Esophagus (tissue), 2 donors: ENCODE measurements at regions not wholly inside any gene's neighbourhood (a gene's known extent, or its start where the extent isn't known, plus 50 kb on each side); places are given as distances from the start of the nearest gene placed in this dataset.

Source experiments
- H3K27ac ChIP-seq, 2 donors: one replicate each; pipeline ENCODE4 v1.5.1; 2013; ENCODE audit warnings: low read depth in 2 of 2, mild to moderate bottlenecking in 2 of 2, inconsistent platforms in 1 of 2, low read length in 1 of 2, moderate library complexity in 1 of 2
- H3K27me3 ChIP-seq, 2 donors: one replicate each; pipeline ENCODE4 v1.6.1; 2013; ENCODE audit warnings: low read length in 2 of 2, control low read depth in 1 of 2, mild to moderate bottlenecking in 1 of 2; ENCODE audit not compliant: insufficient read depth in 2 of 2, control insufficient read depth in 1 of 2
- H3K36me3 ChIP-seq, 2 donors: one replicate each; pipeline ENCODE4 v1.6.1; 2013; ENCODE audit warnings: low read length in 1 of 2; ENCODE audit not compliant: control insufficient read depth in 2 of 2, insufficient read depth in 2 of 2
- H3K4me1 ChIP-seq, 2 donors: one replicate each; pipeline ENCODE4 v1.6.1; 2013; ENCODE audit warnings: low read length in 1 of 2; ENCODE audit not compliant: control insufficient read depth in 2 of 2, insufficient read depth in 2 of 2
- H3K4me3 ChIP-seq, 2 donors: one replicate each; pipeline ENCODE4 v1.5.1; 2013; ENCODE audit warnings: low read length in 2 of 2, mild to moderate bottlenecking in 2 of 2, low read depth in 1 of 2, moderate library complexity in 1 of 2
- H3K9me3 ChIP-seq, 2 donors: one replicate each; pipeline ENCODE4 v1.6.1; 2013; ENCODE audit warnings: mild to moderate bottlenecking in 2 of 2, low read depth in 1 of 2, low read length in 1 of 2, moderate library complexity in 1 of 2; ENCODE audit not compliant: control insufficient read depth in 2 of 2, insufficient read depth in 1 of 2
- WGBS, 2 donors: extraction: QIAGEN DNeasy Blood & Tissue Kit; methylation state at CpG; one replicate each; pipeline ENCODE4 v1.1.7; 2013; 5-methylcytosine and 5-hydroxymethylcytosine counted together
- donor health status: healthy with polysubstance abuse.
- donor health status: Bipolar disorder and iron deficiency.

GRCh38 chr13:79710376-79710775 is 229.4 kb downstream of the NDFIP2 start:
- Histone ChIP-seq H3K36me3 (no peaks in the 10 kb centered on the region), H3K4me3 (no peak overlapping the region), H3K27me3 (no peaks in the 10 kb centered on the region), H3K9me3 (no peaks in the 10 kb centered on the region), H3K4me1 (no peaks in the 10 kb centered on the region), H3K27ac (no peak overlapping the region)
- WGBS, 2 donors = 42 to 61% methylated on average over 1 of the region's 1 CpG

DNA sequence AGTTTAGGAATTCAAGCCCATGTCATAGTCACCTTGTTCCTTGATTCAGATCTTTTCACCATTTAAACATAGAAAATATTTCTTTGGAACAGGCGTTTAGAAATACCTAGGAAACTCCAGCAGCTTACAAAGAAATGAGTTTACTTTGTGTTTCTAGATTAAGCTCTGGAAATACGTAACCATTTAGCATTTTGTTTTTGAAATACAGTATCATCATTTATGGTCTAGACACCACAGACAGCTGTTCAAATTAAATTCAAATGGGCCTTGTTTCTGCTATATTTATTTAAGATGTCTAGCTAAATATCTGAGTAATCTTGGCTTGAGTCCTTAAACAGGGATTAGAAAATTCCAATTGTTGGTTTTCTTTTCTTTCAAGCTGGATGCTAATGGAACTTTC is 228.5 kb downstream of the NDFIP2 start:
- H3K27ac ChIP-seq = no peak overlapping the region
- H3K36me3 ChIP-seq = no peaks in the 10 kb centered on the region
- H3K9me3 ChIP-seq = no peaks in the 10 kb centered on the region
- H3K27me3 ChIP-seq = no peaks in the 10 kb centered on the region
- no peaks in the 10 kb centered on the region for H3K4me1 ChIP-seq
- no peak overlapping the region for H3K4me3 ChIP-seq
- 36 to 58% methylated on average over 2 of the region's 2 CpGs for whole genome bisulfite sequencing, 2 donors

DNA sequence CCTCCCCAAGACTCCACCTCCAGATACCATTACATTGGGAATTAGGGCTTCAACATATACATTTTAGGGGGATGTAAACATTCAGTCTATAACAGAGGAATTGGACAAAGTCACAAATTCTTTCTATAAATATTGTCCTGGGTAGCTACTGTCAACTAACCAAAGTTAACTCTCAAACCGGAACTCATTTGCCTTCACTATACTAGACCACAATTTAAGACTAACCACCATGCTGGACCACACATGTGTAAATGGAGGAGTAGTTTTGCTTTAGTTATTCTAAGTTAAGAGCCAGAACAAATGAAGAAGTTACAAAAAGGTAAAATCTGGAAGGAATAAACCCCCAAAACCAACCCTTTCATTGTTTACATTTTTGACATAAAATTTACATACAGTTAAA is 222.8 kb downstream of the NDFIP2 start:
- no peaks in the 10 kb centered on the region for H3K9me3 ChIP-seq
- no peaks in the 10 kb centered on the region for H3K36me3 ChIP-seq
- no peak overlapping the region for H3K4me3 ChIP-seq
- H3K27ac ChIP-seq = no peak overlapping the region
- no peaks in the 10 kb centered on the region for H3K4me1 ChIP-seq
- no peaks in the 10 kb centered on the region for H3K27me3 ChIP-seq
- 93 to 98% methylated on average over 1 of the region's 1 CpG for WGBS, 2 donors

DNA sequence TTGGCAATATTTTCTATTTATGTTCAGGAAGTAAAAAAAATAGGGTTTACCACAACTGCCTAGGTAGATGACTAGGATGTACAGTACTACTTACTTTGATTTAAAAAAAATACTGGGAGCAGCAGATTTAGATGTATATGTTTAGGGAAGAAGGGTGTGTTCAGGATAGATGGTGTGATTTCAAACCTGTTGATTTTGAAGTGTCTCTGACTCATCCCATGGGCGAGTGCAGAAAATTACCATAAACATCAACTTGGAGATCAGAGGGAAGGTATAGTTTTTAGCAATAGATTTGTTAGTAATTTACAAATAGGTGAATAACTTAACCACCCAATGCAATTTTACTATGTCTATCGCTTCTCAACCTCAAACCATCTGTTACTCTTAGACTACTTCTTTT is 214.8 kb downstream of the NDFIP2 start:
- Histone ChIP-seq H3K36me3 (no peaks in the 10 kb centered on the region), H3K9me3 (no peaks in the 10 kb centered on the region), H3K4me3 (no peak overlapping the region), H3K4me1 (no peaks in the 10 kb centered on the region), H3K27me3 (no peaks in the 10 kb centered on the region), H3K27ac (no peak overlapping the region)
- 73 to 86% methylated on average over 2 of the region's 2 CpGs for whole genome bisulfite sequencing, 2 donors

GRCh38 chr13:79692846-79693245 is 211.9 kb downstream of the NDFIP2 start:
- Histone ChIP-seq H3K27ac (no peak overlapping the region), H3K9me3 (no peaks in the 10 kb centered on the region), H3K4me1 (no peaks in the 10 kb centered on the region), H3K27me3 (no peaks in the 10 kb centered on the region), H3K4me3 (no peak overlapping the region), H3K36me3 (no peaks in the 10 kb centered on the region)
- WGBS, 2 donors = 76 to 79% methylated on average over 1 of the region's 1 CpG

DNA sequence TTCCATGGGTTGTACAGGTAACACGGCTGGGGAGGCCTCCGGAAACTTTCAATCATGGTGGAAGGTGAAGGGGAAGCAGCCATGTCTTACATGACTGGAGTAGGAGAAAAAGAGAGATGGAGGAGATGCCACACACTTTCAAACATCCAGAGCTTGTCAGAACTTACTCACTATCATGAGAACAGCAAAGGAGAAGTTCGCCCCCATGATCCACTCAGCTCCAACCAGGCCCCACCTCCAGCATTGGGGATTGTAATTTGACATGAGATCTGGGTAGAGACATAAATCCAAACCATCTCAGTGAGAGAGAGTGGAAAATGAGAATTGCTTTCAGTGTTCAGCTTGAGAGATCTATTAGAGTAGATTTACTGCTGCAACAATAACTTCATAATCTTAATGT is 210.9 kb downstream of the NDFIP2 start:
- Histone ChIP-seq H3K27ac (no peak overlapping the region), H3K36me3 (no peaks in the 10 kb centered on the region), H3K9me3 (no peaks in the 10 kb centered on the region), H3K4me1 (no peaks in the 10 kb centered on the region), H3K27me3 (no peaks in the 10 kb centered on the region), H3K4me3 (no peak overlapping the region)
- 91 to 100% methylated on average over 3 of the region's 3 CpGs for WGBS, 2 donors

GRCh38 chr13:79688741-79689140 is 207.8 kb downstream of the NDFIP2 start:
- Histone ChIP-seq H3K27me3 (no peaks in the 10 kb centered on the region), H3K4me3 (no peak overlapping the region), H3K9me3 (no peaks in the 10 kb centered on the region), H3K36me3 (no peaks in the 10 kb centered on the region), H3K4me1 (no peaks in the 10 kb centered on the region), H3K27ac (no peak overlapping the region)
- WGBS, 2 donors = 87 to 91% methylated on average over 5 of the region's 5 CpGs

- Histone ChIP-seq H3K27me3 (no peaks in the 10 kb centered on the region), H3K4me1 (no peaks in the 10 kb centered on the region), H3K36me3 (no peaks in the 10 kb centered on the region), H3K9me3 (no peaks in the 10 kb centered on the region), H3K4me3 (no peak overlapping the region), H3K27ac (no peak overlapping the region)
- 75% methylated on average over 6 of the region's 6 CpGs for WGBS, 2 donors
These were observed 205.5 kb downstream of the NDFIP2 start for GRCh38 chr13:79686441-79686840.

DNA sequence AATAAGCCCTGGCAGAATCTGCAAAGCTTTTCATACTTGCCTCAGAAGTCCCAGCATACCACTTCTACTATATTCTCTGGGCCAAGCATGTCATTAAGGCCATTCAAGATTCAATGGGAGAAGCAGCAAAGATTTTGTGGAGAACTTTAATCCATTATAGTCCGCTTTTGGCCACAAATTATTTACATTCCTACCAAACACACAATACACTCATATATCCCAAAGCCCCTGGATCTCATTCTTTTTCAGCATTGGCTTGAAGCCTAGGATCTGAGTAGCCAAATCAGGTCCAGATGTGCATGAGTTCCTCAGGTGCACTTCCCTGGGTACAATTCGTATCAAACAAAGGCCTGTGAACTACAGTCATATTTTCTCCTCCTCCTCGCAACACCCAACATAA is 203.4 kb downstream of the NDFIP2 start:
- H3K4me1 ChIP-seq = no peaks in the 10 kb centered on the region
- H3K9me3 ChIP-seq = no peaks in the 10 kb centered on the region
- H3K27me3 ChIP-seq = no peaks in the 10 kb centered on the region
- 90 to 98% methylated on average over 3 of the region's 3 CpGs for WGBS, 2 donors
- no peaks in the 10 kb centered on the region for H3K36me3 ChIP-seq
- H3K27ac ChIP-seq = no peak overlapping the region
- no peak overlapping the region for H3K4me3 ChIP-seq

DNA sequence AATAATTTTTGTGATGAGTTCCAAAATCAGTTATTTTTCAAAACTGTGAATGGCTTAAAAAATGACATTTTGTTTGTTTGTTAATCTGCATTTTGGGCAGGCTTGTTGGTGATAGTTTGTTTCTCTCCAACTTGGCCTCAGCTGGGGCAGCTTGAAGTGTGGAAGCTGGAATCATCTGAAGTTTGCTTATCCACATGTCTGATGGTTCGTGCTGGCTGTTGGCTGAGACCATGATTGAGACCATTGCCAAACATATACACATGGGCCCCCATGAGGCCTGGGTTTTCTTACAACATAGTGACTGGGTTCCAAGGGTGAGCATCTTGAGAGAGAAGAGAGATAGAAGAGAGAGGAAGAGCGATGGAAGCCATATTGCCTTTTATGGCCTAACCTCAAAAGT is 201.2 kb downstream of the NDFIP2 start:
- no peaks in the 10 kb centered on the region for H3K27me3 ChIP-seq
- no peak overlapping the region for H3K27ac ChIP-seq
- no peaks in the 10 kb centered on the region for H3K9me3 ChIP-seq
- no peak overlapping the region for H3K4me3 ChIP-seq
- 86 to 87% methylated on average over 2 of the region's 2 CpGs for WGBS, 2 donors
- H3K36me3 ChIP-seq = no peaks in the 10 kb centered on the region
- H3K4me1 ChIP-seq = no peaks in the 10 kb centered on the region
